Cardiac septum (tissue), 1 donor: ENCODE measurements at regions not wholly inside any gene's neighbourhood (a gene's known extent, or its start where the extent isn't known, plus 50 kb on each side); places are given as distances from the start of the nearest gene placed in this dataset.

Source experiments
- DNase-seq: peaks from one replicate; pipeline ENCODE4 v3.0.0-alpha.2; 2020; ENCODE audit warnings: low spot score
- intact Hi-C: fragments of 100-400 bp; cut with DNase I; formaldehyde crosslinking; loops from one replicate; pipeline ENCODE4 v1.14.0; 2022
- donor health status: DM: no; HTN: no; CAD: no.

DNA sequence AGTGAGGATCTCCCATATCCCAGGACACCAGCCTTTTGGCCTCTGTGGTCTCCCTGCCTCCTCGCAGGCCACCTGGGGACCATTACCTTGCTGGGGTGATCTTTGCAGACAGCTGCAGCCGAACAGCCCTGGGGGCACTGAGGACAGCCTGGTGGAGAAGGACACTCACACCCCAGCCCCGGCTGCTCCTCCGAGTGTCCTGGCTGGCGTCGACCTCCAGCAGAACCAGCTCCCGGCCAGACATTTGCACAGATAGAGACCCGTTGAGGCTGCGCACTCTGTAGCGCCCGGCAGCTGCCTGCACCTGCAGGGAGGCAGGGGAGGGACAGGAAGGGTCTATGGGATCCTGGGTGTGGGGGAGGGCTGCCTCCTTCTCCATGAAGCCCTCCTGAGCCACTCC is 90.3 kb downstream of the RMI2 start:
- intact Hi-C loops = no loop called here

GRCh38 chr16:11437069-11437468 is 91.8 kb downstream of the RMI2 start:
- intact Hi-C loops = no loop called here
- DNase-seq = no peak

More for the DNA sequence above, 90.3 kb downstream of the RMI2 start:
- DNase-seq = no peak

GRCh38 chr16:11439790-11440656 is 94.8 kb downstream of the RMI2 start:
- DNase-seq = no peak
- intact Hi-C loops = no loop called here

GRCh38 chr16:11440657-11441012 is 95.4 kb downstream of the RMI2 start:
- intact Hi-C loops = no loop called here
- no peak for DNase-seq

- no peak for DNase-seq
- intact Hi-C loops = no loop called here
Measured at GRCh38 chr16:11445486-11445885, 100.2 kb downstream of the RMI2 start.

- DNase-seq = no peak
- intact Hi-C loops = no loop called here
Measured at GRCh38 chr16:11446566-11447119, 101.4 kb downstream of the RMI2 start.

- DNase-seq = no peak
- intact Hi-C loops = no loop called here
Measured at GRCh38 chr16:11447272-11447671, 102.0 kb downstream of the RMI2 start.

GRCh38 chr16:11447836-11448235 is 102.6 kb downstream of the RMI2 start:
- no peak for DNase-seq
- intact Hi-C loops = no loop called here

DNA sequence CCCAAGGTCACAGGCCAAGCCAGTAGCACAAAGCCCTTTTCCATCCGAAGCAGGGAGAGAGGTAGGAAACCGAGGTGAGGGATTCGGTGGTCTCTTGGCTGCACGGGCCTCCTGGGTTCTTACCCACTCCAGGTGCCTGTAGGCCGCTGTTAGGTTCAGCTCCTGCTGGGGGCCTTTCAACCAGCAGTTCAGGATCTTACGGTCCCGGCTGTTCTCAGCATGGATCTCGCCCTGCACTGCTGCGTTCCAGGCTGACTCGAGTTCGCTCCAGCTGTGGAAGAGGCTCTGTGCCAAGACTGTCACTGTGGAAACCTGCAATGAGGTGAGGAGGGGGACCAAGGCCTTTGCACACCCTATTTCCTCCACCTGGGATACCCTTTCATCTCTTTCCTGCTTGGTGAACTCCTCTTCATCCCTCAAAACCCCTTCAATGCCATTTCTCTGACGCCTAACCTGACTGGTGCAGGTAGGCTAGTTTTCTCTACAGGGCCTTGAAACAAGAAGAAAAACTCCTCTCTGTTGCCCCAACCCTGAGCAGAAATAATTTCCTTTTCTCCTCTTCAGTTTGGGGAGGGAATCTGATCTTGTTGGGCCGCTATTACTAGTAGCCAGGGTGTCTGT is 103.6 kb downstream of the RMI2 start:
- intact Hi-C loops = no loop called here
- DNase-seq = no peak

DNA sequence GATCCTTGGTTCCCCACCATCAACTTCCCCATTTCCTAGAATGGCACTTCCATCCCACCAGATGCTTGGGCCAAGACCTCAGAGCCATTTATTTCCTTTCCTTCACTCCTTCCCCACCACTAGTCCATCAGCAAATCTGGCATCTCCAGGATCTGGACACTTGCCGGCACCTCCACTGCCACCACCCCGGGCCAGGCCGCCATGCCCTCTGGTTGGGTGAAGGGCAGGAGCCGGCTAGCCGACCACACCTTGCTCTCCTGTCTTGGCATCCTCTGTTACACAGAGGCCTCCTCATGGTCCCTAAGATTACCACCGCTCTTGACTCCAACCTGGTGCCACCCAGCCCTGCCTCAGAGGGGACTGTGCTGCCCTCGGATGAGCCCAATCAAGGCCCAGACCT is 104.5 kb downstream of the RMI2 start:
- no peak for DNase-seq
- intact Hi-C loops = no loop called here

DNA sequence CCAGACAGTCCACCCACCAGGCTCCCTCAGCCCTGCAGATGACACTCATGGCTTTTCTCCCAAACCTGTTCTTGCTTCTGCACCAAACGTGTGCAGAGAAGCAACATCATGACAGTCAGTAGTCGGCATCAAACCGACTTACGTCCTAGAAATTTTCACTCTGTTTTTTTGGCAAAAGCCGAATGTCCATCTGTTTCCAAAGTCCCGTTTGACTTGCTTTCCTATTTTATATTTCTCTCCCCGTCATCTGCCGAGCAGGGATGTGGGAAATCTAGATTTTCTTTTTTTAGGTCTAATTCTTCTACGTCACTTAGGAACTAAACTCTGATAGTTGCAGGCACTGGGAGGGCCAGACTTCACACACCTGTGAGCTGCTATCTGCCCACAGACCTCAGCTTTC is 104.9 kb downstream of the RMI2 start:
- DNase-seq = no peak
- intact Hi-C loops = no loop called here

DNA sequence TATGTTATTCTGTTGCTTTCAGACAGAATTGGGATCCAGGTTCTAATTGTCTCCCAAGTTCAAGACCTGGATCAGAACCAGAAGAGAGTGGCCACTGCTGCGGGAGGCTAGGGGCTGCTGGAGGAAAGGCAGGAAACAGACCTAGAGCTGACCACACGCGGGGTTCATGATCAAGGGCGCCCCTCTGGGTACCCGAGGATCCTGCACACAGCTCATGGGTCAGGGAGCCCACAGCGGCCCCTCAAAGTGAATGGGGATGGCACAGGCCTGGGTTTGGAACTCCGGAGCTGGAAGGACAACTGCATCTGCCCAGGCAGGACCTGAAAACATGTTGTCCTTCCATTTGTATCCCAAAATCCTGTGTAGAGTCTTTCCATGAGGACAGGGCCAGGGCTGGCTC is 107.0 kb downstream of the RMI2 start:
- intact Hi-C loops = no loop called here
- no peak for DNase-seq

DNA sequence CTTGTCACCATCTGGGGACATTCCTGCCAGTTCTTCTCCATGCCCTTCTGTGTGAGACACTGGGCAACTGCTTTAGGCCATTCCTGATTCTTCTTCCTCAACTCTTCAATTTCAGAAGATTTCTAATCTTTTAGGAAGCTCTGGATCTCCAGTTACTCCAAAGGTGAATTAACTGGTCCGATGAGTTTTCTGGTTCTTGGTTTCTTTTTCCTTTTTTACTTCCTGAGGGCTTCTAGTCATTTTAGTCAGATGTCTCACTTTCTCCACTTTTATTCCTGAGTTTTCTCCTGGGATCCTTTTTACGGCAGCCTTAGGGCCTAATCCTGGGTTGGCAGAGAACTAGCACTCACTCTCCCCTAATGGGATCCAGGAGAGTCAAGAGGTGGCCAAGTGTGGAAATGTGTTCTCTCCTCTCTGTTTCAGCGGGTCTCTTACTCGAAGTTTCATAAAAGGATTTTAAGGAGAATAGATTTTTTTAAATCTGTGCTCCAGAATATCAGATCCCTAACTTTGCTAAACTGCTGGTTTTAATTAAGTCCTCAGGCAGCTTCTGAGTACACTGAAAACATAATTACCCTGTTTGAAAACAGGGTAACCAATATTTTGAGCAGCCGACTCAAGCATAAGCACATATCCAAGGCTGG is 107.6 kb downstream of the RMI2 start:
- intact Hi-C loops = no loop called here

DNA sequence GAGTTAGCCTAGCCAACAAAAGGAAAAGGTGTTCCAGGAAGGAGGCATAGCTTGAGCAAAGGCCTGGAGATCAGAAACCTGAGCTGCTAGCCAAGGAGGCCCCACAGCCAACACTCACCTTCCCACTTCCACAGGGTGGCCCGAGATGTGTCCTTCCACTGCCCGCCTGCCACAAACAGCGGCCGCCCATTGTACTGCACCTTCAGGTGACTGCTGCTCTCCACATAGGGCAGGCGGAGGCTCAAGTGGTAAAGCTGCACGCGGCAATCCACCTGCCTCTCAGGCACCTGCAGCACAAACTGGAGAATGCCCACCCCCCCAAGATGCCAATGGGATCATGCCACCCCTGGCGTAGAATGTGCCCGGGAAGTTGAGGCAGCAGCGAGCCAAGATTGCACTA is 111.5 kb downstream of the RMI2 start:
- intact Hi-C loops = loop anchor here (2.0 kb wide), 1 partner anchor 26 kb away; no protein-coding TSS in a partner anchor

More for the DNA sequence above, 107.6 kb downstream of the RMI2 start:
- no peak for DNase-seq

DNA sequence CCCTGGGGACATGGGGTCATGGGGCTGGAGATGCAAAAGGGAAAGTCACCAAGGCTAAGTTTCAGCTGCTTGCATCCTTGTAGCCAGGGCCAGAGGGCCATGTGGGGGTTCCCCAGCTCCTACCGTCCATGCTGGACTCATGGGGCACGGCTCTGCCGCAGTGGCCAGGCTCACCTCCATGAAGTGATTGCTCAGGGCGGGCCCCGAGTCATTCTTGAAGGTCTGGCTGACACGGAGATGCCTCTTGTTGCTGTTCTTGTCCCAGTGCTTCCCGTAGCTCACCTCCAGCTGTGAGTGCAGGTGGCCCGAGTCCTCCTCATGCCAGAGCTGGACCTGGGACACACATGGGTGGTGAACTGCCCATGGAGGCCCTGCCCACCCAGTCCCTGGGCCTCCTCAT is 114.5 kb downstream of the RMI2 start:
- intact Hi-C loops = no loop called here
- DNase-seq = no peak

More for the DNA sequence above, 111.5 kb downstream of the RMI2 start:
- no peak for DNase-seq

GRCh38 chr16:11460820-11461594 is 115.7 kb downstream of the RMI2 start:
- DNase-seq = no peak
- intact Hi-C loops = no loop called here

GRCh38 chr16:11461595-11461990 is 116.3 kb downstream of the RMI2 start:
- DNase-seq = no peak
- intact Hi-C loops = no loop called here

GRCh38 chr16:11462036-11462435 is 116.8 kb downstream of the RMI2 start:
- intact Hi-C loops = no loop called here
- DNase-seq = no peak

DNA sequence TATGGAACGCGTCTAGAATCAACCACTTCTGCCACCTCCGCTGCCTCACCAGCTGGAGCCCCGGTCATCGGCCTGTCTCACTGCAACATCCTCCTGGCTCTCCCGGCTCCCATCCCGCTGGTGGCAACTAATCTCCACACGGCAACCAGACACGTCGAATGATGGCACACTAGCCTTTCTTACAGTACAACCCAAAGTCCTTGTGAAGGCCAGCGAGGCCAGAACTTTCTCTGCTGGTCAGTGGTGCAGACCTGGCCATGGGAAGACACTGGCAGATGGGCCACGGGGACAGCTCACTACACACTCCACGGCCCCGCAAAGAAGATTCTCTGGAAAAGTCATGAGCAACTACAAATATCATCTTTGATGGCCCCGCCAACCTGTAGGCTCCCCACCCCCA is 117.6 kb downstream of the RMI2 start:
- no peak for DNase-seq
- intact Hi-C loops = no loop called here

DNA sequence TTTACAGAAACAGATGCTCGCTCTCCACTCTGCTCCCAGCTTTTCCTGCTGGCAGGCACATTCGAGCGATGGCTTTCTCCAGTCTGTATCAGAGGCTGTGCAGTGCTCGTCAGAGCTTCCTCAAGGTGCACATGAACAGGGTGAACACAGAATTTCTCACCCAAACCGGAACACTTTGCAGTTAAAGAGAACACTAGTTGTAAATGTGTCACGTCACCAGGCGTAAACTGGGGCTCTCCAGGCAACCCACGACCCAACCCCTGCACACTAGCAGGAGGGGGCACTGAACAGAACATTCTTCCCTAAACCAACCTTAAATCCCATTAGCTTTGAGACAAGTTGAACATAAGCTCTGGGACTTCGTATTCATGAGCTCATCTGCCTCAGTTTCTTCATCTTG is 119.0 kb downstream of the RMI2 start:
- intact Hi-C loops = no loop called here
- no peak for DNase-seq
